Neural cell (in vitro differentiated cells): ENCODE measurements at regions not wholly inside any gene's neighbourhood (a gene's known extent, or its start where the extent isn't known, plus 50 kb on each side); places are given as distances from the start of the nearest gene placed in this dataset.
A peak's percentile ranks its signal among the peaks of the same experiment; 100 is the strongest.

Experiments
- EP300 ChIP-seq: fragments of 450-650 bp; conservative IDR thresholded peaks from 2 replicates; pipeline ENCODE4 v1.6.1; 2014; ENCODE audit warnings: antibody characterized with exemption, mild to moderate bottlenecking, moderate library complexity; ENCODE audit not compliant: poor library complexity, severe bottlenecking
- EZH2 ChIP-seq: fragments of 200-600, 300-800 bp; shearing (Covaris generic), sonication (generic); IDR thresholded peaks from 2 replicates; pipeline ENCODE4 v1.6.1; 2014; ENCODE audit warnings: antibody characterized with exemption, low read length, borderline replicate concordance, mild to moderate bottlenecking; ENCODE audit not compliant: insufficient read depth, poor library complexity, severe bottlenecking
- MXI1 ChIP-seq: fragments of 450-650 bp; conservative IDR thresholded peaks from 2 replicates; pipeline ENCODE4 v1.6.1; 2014; ENCODE audit warnings: antibody characterized with exemption, mild to moderate bottlenecking; ENCODE audit not compliant: poor library complexity, severe bottlenecking
- RAD21 ChIP-seq: fragments of 450-650 bp; conservative IDR thresholded peaks from 2 replicates; pipeline ENCODE4 v1.6.1; 2014; ENCODE audit warnings: antibody characterized with exemption, mild to moderate bottlenecking, moderate library complexity
- TAF1 ChIP-seq: IDR thresholded peaks from 2 replicates; pipeline ENCODE4 v1.6.1; 2012; ENCODE audit warnings: low read depth
- TF ChIP-seq, protein P1 (sequence below): fragments of 450-650 bp; IDR thresholded peaks from 2 replicates; pipeline ENCODE4 v1.5.1; 2014; ENCODE audit warnings: antibody characterized with exemption, mild to moderate bottlenecking, moderate library complexity; ENCODE audit not compliant: poor library complexity, severe bottlenecking

DNA sequence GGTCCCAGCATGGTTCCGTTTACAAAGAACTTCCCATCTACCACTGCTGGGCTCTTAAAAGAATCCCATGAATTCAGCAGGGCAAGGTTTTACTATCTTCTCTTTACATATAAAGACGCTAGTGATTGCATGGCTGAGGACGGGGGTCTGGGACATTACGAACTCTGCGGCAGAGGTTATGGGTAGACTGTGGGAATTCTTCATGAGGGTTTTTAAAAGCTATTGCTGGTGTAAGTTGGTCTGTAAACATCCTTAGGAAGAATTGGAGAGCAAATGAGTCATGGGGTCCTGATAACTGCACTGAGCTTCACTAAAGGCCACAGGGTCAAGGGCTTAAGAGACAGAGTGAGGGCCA lies 53.1 kb upstream of the TMEM72 start:
- TF ChIP-seq, protein P1, sequence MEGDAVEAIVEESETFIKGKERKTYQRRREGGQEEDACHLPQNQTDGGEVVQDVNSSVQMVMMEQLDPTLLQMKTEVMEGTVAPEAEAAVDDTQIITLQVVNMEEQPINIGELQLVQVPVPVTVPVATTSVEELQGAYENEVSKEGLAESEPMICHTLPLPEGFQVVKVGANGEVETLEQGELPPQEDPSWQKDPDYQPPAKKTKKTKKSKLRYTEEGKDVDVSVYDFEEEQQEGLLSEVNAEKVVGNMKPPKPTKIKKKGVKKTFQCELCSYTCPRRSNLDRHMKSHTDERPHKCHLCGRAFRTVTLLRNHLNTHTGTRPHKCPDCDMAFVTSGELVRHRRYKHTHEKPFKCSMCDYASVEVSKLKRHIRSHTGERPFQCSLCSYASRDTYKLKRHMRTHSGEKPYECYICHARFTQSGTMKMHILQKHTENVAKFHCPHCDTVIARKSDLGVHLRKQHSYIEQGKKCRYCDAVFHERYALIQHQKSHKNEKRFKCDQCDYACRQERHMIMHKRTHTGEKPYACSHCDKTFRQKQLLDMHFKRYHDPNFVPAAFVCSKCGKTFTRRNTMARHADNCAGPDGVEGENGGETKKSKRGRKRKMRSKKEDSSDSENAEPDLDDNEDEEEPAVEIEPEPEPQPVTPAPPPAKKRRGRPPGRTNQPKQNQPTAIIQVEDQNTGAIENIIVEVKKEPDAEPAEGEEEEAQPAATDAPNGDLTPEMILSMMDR: peak; percentile 4
- no peak for TF ChIP-seq MXI1
- TF ChIP-seq RAD21: no peak
- TF ChIP-seq EP300: no peak
- no peak for TF ChIP-seq EZH2
- no peak for TF ChIP-seq TAF1
